D721Med (cell line): ENCODE measurements at regions not wholly inside any gene's neighbourhood (a gene's known extent, or its start where the extent isn't known, plus 50 kb on each side); places are given as distances from the start of the nearest gene placed in this dataset.

Experiments used
- DNase-seq: peaks from one replicate; pipeline ENCODE4 v3.0.0; 2011; ENCODE audit warnings: low spot score; ENCODE audit not compliant: insufficient read length
- FAIRE-seq: peaks from 2 replicates; lab custom pipeline; 2011; peaks lifted over from hg19 to GRCh38; lab: Jason Lieb, UNC
- CTCF ChIP-seq: IDR thresholded peaks from 2 replicates; pipeline ENCODE4 v1.5.1; 2012; ENCODE audit warnings: mild to moderate bottlenecking, control low read depth; ENCODE audit not compliant: insufficient read depth; ENCODE audit errors: missing control alignments

DNA sequence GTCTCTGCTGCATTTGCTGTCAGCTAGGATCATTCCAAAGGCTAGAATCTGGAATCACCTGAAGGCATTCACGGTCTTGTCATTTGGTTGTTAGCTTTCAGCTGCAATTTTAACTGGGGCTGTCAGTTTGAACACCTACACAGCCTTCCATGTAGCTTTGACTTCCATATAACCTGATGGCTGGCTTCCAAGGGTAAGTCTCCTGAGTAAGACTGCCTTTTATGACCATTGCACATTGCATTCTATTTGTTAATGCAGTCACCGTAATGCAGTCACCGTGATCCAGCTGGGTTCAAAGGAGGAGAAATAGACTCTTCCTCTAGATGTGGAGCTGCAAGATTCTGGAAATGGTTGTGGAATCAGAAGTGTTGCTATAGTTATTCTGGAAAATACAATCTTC lies 1284.2 kb downstream of the ADGRL3 start:
- FAIRE-seq = no peak
- TF ChIP-seq CTCF = no peak
- no peak for DNase-seq

DNA sequence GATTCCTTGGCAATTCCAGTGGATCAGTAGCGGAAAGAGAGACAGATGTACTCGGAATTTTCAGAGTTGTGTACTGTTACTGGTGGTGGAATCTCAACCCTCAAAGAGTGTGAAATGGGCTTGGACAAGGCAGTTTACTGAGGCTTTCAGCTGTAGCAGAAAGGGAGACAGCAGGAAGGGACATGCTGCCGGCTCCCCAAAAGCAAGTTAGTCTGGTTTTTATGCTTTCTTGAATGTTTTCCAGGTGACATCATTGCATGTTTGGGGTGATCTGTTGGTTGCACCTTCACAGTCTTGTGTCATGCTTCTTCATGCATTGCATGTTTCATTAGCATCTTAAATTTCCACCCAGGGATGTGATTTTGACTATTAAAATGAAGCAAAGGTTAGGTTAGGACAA lies 1282.2 kb downstream of the ADGRL3 start:
- DNase-seq = no peak
- no peak for FAIRE-seq
- TF ChIP-seq CTCF = no peak

- no peak for FAIRE-seq
These were observed 1275.5 kb downstream of the ADGRL3 start for GRCh38 chr4:62475596-62475995.

GRCh38 chr4:62474802-62475201 lies 1274.7 kb downstream of the ADGRL3 start:
- DNase-seq (no peak), FAIRE-seq (no peak)
- TF ChIP-seq CTCF = no peak

More at GRCh38 chr4:62475596-62475995, 1275.5 kb downstream of the ADGRL3 start:
- no peak for TF ChIP-seq CTCF
- DNase-seq = no peak

DNA sequence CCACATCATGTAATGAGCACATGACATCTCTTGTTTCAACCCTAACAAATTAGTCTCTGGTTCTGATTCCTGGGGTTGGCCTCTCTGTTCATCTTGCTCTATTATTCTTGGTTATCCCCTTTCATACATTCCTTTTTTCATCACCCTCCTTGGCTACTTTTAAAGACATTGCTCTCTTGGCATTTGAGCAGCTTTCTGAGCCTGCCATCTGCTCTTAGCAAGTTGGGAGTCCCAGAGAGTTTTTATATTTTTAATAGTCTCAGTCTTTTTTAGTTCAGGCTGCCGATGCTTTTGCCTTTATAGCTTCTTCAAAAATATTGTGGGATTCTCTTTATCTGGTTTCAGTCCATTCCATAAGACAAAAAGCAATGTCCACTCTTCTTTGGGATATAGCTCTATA lies 1270.9 kb downstream of the ADGRL3 start:
- DNase-seq (no peak), FAIRE-seq (no peak)
- TF ChIP-seq CTCF = no peak

DNA sequence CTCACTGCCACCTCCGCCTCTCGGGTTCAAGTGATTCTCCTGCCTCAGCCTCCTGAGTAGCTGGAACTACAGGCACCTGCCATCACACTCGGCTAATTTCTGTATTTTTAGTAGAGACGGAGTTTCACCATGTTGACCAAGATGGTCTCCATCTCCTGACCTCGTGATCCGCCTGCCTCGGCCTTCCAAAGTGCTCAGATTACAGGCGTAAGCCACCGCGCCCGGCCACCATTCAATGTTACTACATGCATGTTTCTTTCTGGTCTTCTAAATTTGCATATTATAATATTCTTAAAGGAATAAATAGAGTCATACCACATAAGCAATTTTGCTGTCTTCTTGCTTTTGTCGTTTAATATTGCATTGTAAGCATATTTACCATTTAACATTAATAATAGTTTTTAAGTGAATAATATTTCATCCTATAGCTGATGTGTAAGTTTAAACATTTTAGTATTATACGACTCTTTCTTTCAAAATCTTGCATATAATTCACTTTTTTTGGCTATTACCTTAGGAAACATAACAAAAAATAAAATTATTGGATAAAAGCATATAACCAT lies 1270.4 kb downstream of the ADGRL3 start:
- FAIRE-seq = no peak
- no peak for DNase-seq
- TF ChIP-seq CTCF = no peak

DNA sequence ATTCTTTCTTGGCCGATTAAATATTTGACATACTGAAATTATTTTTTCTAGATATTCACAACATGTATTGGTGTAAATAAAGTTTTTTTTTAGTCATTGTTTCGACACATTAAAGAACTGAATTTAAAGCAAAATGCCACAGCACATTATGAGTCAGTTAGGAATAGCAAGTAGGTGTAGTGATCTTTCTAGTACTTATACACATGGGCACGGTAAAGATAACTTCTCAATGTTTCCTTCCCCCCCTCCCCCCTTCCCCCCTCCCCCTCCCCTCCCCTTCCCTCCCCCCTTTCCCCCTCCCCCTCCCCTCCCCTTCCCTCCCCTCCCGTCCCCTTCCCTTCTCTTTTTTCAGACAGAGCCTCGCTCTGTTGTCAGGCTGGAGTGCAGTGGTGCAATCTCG lies 1269.9 kb downstream of the ADGRL3 start:
- TF ChIP-seq CTCF = no peak
- DNase-seq = no peak
- FAIRE-seq = no peak
